Endothelial cell of umbilical vein (primary cell): ENCODE measurements at regions not wholly inside any gene's neighbourhood (a gene's known extent, or its start where the extent isn't known, plus 50 kb on each side); places are given as distances from the start of the nearest gene placed in this dataset.

Experiments
- BruUV-seq: library from RNA; stranded (reverse); fragments of 400-500 nt; replicated peaks from 2 replicates; lab custom pipeline; 2021; lab: Mats Ljungman, UMichigan
- CTCF ChIA-PET: fragments of 300-600, 350-600 bp; sonication (Branson Sonifier 250); formaldehyde crosslinking; loops from one replicate; lab custom pipeline; 2021; ENCODE audit warnings: antibody characterized with exemption, inconsistent platforms; lab: Charles Lee
- POLR2A ChIA-PET: fragments of 300-600, 350-600 bp; sonication (Branson Sonifier 250); formaldehyde crosslinking; loops from one replicate; lab custom pipeline; 2021; ENCODE audit warnings: antibody characterized with exemption, inconsistent platforms; lab: Charles Lee
- DNase-seq: peaks from one replicate; pipeline ENCODE4 v3.0.0-alpha.2; 2011; ENCODE audit warnings: low read depth, low spot score
- FAIRE-seq: peaks from 2 replicates; lab custom pipeline; 2011; peaks lifted over from hg19 to GRCh38; lab: Jason Lieb, UNC
- H2AFZ ChIP-seq: 2 replicates; pipeline ENCODE4 v1.6.0; 2012; ENCODE audit warnings: low read depth, low read length, control low read depth, inconsistent platforms
- H3K27ac ChIP-seq: 2 replicates; pipeline ENCODE4 v1.5.1; 2011; ENCODE audit warnings: low read depth, mild to moderate bottlenecking, control low read depth, low read length, moderate library complexity; ENCODE audit not compliant: insufficient read depth
- H3K27me3 ChIP-seq, 2 experiments: 2 replicates each; pipeline versions ENCODE4 v1.6.0 to v1.6.1; 2011; ENCODE audit warnings: low read length in 2 of 2, mixed read lengths in 1 of 2; ENCODE audit not compliant: control insufficient read depth in 2 of 2, insufficient read depth in 2 of 2
- H3K36me3 ChIP-seq, 2 experiments: 2 replicates in 1 of 2; 3 replicates in 1 of 2; pipeline ENCODE4 v1.5.1; 2011; ENCODE audit warnings: low read length in 2 of 2, mild to moderate bottlenecking in 1 of 2, moderate library complexity in 1 of 2; ENCODE audit not compliant: control insufficient read depth in 2 of 2, insufficient read depth in 2 of 2; ENCODE audit errors: extremely low read depth in 1 of 2
- H3K4me1 ChIP-seq: 3 replicates; pipeline ENCODE4 v1.5.1; 2011; ENCODE audit warnings: mild to moderate bottlenecking, low read length; ENCODE audit not compliant: control insufficient read depth, insufficient read depth; ENCODE audit errors: extremely low read depth
- H3K4me2 ChIP-seq: 2 replicates; pipeline ENCODE4 v1.6.1; 2011; ENCODE audit warnings: low read length, control low read depth, mixed read lengths; ENCODE audit not compliant: insufficient read depth
- H3K4me3 ChIP-seq, 3 experiments: fragments of 200-600 bp in 1 of 3; sonication (generic), shearing (Covaris generic) in 1 of 3; replicated peaks in 1 of 3; 2 replicates each; pipeline ENCODE4 v1.5.1; 2011 to 2016; ENCODE audit warnings: control low read depth in 3 of 3, low read length in 3 of 3, mild to moderate bottlenecking in 2 of 3, inconsistent platforms in 1 of 3, low read depth in 1 of 3, moderate library complexity in 1 of 3; ENCODE audit not compliant: insufficient read depth in 1 of 3
- H3K79me2 ChIP-seq: 2 replicates; pipeline ENCODE4 v1.6.0; 2012; ENCODE audit warnings: low read length, inconsistent platforms; ENCODE audit not compliant: control insufficient read depth, insufficient read depth
- H3K9ac ChIP-seq: replicated peaks from 2 replicates; pipeline ENCODE3; 2011; ENCODE audit warnings: low read length, control low read depth; ENCODE audit not compliant: insufficient read depth; ENCODE audit errors: extremely low read depth
- H3K9me1 ChIP-seq: replicated peaks from 3 replicates; pipeline ENCODE4 v1.6.0; 2011; ENCODE audit warnings: mild to moderate bottlenecking, low read length; ENCODE audit not compliant: control insufficient read depth, insufficient read depth; ENCODE audit errors: extremely low read depth
- H3K9me3 ChIP-seq: replicated peaks from 2 replicates; pipeline ENCODE4 v1.5.1; 2012; ENCODE audit warnings: low read length, inconsistent platforms; ENCODE audit not compliant: control insufficient read depth, insufficient read depth
- H4K20me1 ChIP-seq: replicated peaks from 2 replicates; pipeline ENCODE3; 2011; ENCODE audit warnings: mild to moderate bottlenecking, low read length; ENCODE audit not compliant: control insufficient read depth, insufficient read depth; ENCODE audit errors: extremely low read depth
- CTCF ChIP-seq, 2 donors: IDR thresholded peaks; 1 replicate in 1 of 2; 2 replicates in 1 of 2; pipeline ENCODE4 v1.5.1; 2011; ENCODE audit warnings: low read length in 2 of 2, mild to moderate bottlenecking in 2 of 2, moderate library complexity in 2 of 2, control low read depth in 1 of 2, inconsistent platforms in 1 of 2, low read depth in 1 of 2; ENCODE audit not compliant: insufficient read depth in 1 of 2; ENCODE audit errors: extremely low read depth in 1 of 2
- EZH2 ChIP-seq: IDR thresholded peaks from 2 replicates; pipeline ENCODE4 v1.6.1; 2012; ENCODE audit warnings: borderline replicate concordance, low read depth, mild to moderate bottlenecking, moderate library complexity, low read length, inconsistent platforms; ENCODE audit not compliant: severe bottlenecking
- FOS ChIP-seq: IDR thresholded peaks from 2 replicates; pipeline ENCODE4 v1.6.1; 2011; ENCODE audit warnings: mild to moderate bottlenecking, low read length, moderate library complexity, borderline replicate concordance; ENCODE audit not compliant: insufficient read depth
- GATA2 ChIP-seq: IDR thresholded peaks from 2 replicates; pipeline ENCODE4 v1.7.0; 2011; ENCODE audit warnings: low read depth, mild to moderate bottlenecking, moderate library complexity, mixed read lengths, low read length; ENCODE audit not compliant: insufficient read length, insufficient read depth
- JUN ChIP-seq: IDR thresholded peaks from 2 replicates; pipeline ENCODE4 v1.6.1; 2011; ENCODE audit warnings: borderline replicate concordance, low read depth; ENCODE audit not compliant: insufficient read length, insufficient read depth
- MAX ChIP-seq: IDR thresholded peaks from 2 replicates; pipeline ENCODE4 v1.6.1; 2011; ENCODE audit not compliant: insufficient read depth, insufficient read length
- MYC ChIP-seq: IDR thresholded peaks from one replicate; pipeline ENCODE4 v1.6.1; 2011; ENCODE audit warnings: mild to moderate bottlenecking, low read depth, low read length
- POLR2A ChIP-seq: IDR thresholded peaks from 2 replicates; pipeline ENCODE4 v1.6.1; 2012; ENCODE audit warnings: low read depth, mild to moderate bottlenecking, control low read depth, low read length
- POLR2AphosphoS5 ChIP-seq: IDR thresholded peaks from 2 replicates; pipeline ENCODE4 v1.6.1; 2012; ENCODE audit warnings: low read depth, mild to moderate bottlenecking, control low read depth, low read length, moderate library complexity; ENCODE audit not compliant: insufficient read depth
- dilution Hi-C: fragments of 300-500 bp; cut with MboI; formaldehyde crosslinking; loops from one replicate; pipeline ENCODE4 v1.15.0; 2019; ENCODE audit warnings: low sequenced_read_pairs; ENCODE audit not compliant: extremely low pct_ligation_motif_present
- intact Hi-C: fragments of 100-400 bp; cut with micrococcal nuclease; formaldehyde crosslinking; loops from one replicate; pipeline ENCODE4 v1.10.0; 2022

- dilution Hi-C loops (no loop called here), intact Hi-C loops (no loop called here)
- BruUV-seq = no TSS peak
- CTCF ChIA-PET = no interaction called here
- DNase-seq (no peak), FAIRE-seq (no peak)
- Histone ChIP-seq H3K79me2 (no peaks in the 10 kb centered on the region), H3K9ac (no peak overlapping the region), H3K9me3 (no peaks in the 10 kb centered on the region), H4K20me1 (no peaks in the 10 kb centered on the region), H3K36me3 (no peaks in the 10 kb centered on the region), H3K4me3 (no peak overlapping the region), H3K9me1 (no peaks in the 10 kb centered on the region), H3K27ac (no peak overlapping the region), H2AFZ (no peak overlapping the region), H3K4me1 (peaks cover 5% of the 10 kb centered on the region), H3K4me2 (no peak overlapping the region), H3K27me3 (peaks cover 4 to 10% of the 10 kb centered on the region in 2 experiments)
- POLR2A ChIA-PET = no interaction called here
- TF ChIP-seq EZH2 = no peak
- TF ChIP-seq POLR2AphosphoS5 = no peak
- no peak for TF ChIP-seq JUN
- TF ChIP-seq POLR2A = no peak
- TF ChIP-seq GATA2 = no peak
- no peak for TF ChIP-seq CTCF (IDR thresholded peaks at IDR 0.05; ENCODE audit: extremely low read depth in 1 of 2, insufficient read depth in 1 of 2, low read depth in 1 of 2, low read length in 2 of 2)
- no peak for TF ChIP-seq MYC
- TF ChIP-seq FOS = no peak
- TF ChIP-seq MAX = no peak
Measured at GRCh38 chr2:136250131-136250530, 132.2 kb upstream of the CXCR4 start.
